Fibroblast of skin of back (primary cell): ENCODE measurements at regions not wholly inside any gene's neighbourhood (a gene's known extent, or its start where the extent isn't known, plus 50 kb on each side); places are given as distances from the start of the nearest gene placed in this dataset.

Experiments
- DNase-seq: peaks from one replicate; pipeline ENCODE4 v3.0.0-alpha.2; 2013

DNA sequence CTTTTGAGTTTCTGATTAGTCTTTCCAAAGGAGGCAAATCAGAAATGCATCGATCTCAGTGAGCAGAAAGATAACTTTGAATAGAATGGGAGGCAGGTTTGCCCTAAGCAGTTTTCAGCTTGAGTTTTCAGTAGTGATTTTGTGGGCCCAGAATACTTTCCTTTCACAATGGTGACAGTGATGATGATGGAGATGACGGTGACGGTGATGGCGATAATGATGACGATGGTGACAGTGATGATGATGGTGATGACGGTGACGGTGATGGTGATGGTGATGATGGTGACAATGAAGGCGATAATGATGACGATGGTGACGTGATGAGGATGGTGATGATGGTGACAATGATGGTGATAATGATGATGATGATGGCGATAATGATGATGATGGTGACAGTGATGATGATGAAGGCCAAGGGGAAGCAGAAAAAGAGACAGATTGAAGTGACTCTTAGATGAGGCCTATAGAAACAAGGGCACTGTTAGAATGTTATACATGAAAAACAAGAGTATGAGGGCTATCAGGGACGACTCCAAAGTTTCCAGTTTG is 153.4 kb upstream of the B3GAT1 start:
- no peak for DNase-seq

DNA sequence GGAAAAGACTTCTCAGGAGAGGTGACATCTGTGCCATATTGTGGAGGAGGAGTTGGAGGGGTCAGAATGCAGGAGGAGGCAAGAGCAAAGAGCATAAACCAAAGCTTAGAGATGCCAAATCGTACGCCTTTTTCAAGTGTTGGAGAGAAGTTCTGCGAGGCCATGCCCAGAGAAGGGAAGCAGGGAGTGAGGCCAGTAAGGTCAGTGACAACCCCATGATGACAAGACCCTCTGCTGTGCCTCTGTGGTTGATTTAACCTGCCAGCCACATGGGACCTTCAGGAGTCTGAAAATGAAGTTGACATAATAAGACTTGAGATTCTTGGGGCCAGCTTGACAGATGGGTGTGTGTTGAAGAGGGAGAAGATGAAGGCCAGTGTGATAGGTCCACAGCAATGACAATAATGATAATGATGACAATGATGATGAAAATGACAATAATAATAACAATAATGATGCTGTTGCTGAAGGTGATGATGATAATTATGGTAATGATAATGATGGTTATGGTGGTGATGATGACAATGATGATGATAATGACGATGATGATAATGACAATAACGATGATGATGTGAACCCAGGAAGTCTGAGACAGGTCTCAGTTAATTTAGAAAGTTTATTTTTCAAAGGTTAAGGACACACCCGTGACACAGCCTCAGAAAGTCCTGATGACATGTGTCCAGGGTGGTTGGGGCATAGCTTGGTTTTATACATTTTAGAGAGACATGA is 152.6 kb upstream of the B3GAT1 start:
- no peak for DNase-seq

DNA sequence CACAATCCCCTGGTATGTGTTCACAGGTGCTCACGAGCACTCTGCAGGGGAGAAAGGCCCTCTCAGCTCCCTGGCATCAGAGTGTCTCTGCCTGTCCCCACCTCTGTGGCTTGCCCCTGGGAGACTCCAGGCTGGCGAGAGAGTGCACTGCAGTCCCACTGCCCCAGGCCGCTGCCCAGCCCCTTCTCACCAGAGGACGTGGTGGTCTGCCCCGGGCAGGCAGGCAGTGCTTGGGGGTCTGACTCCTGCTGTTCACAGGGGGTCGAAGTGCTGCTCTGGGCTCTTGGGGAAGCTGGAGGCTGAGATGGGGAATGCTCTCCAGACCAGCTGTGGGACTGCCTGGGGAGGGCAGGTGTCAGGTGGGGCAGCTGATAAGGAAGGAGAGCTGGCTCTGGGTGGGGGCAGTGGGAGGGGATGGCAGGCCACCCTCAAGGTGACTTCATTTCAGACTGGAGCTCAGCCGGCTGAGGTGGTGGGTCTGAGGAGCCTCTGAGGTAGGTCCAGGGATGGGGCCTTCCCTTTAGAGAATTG is 151.0 kb upstream of the B3GAT1 start:
- no peak for DNase-seq

DNA sequence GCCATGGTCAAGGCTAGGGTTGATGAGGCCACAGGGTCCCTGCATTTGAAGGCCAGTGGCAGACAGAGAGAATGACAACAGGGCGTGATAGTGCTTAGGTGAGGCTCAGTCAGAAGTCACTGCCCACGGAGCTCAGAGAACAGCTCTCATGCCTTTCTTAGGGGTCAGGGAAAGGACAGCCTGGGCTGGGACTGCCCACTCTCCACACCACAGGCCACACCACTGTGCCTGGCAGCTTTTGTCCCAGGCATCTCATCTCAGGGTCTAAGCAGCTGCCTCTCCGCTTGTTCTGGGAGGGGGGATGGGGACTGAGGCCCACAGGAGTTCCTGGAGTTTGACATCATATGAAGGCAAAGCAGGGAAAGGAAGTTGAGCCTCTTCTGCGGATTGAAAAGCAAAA is 150.2 kb upstream of the B3GAT1 start:
- no peak for DNase-seq

DNA sequence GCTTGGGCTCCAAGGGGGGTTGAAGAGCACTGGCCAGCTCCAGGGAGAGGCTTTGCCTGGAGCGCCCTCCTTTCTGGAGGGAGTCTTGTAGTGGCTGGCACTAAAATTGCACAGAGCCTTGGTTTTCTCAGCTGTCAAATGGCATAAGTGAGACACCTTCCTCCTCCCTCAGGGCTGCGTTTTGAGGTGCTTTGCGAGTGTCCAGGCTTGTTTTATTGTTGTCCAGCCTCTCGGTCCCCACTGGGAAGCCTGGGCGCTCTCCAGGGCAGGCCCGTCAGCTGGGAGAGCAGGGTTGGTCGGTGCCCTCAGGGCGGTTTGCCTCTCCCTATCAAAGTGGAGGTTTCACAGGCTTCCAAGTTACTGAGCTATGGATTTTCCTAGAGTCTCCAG is 149.3 kb upstream of the B3GAT1 start:
- DNase-seq = no peak

DNA sequence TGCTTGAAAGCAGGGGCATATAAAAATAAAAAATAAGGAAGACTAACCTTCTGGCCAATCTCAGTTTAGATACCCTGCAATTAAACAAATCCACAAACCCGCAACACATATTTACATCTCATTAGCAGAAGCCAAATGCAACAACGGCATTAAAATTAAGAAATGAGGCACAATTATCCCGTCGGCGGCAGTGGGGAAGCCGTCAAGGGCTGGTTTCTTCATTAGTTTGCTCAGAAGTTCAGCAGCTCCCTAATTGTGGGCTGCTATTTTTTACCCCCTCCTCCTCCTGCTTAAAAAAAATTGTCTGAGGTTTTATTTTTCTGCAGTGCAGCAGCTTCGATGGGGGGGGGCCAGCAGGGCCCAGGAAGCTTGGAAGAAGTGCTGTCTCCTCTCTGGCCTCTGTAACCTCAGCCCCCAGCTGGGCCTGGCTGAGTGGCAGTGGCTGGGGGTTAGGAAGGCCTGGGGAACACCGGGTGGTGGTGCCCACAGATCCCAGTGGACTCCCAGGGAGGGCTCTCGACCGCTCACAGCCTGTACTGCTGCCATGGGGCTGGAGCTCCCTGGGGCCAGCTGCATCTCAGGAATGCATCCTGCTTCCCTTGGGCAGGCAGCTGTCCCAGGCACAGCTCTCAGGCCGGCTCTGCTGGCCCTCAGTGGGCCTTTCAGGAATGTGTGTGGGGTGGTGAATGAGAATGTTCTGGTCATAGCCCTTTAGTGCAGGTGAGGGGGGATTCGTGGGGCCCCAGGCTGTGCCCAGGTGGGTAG is 148.7 kb upstream of the B3GAT1 start:
- DNase-seq = no peak

DNA sequence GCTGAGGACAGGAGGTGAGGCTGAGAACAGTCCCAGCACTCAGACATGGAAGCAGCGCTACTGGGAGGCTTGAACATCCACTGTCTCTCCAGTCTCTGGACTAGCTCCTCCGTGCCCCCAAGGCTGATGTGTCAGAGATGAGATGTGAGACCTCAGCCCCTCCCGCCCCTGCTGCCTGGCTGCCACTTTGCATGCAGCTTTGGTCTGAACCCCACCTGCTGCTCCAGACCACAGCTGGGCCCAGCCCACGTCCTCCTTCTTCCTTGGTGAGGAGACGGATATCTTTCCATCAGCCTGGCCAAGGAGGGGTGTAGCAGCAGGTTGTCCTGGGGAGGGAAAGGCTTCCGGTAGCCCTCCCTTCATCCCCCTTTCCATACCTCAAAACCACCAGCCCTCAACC is 148.0 kb upstream of the B3GAT1 start:
- DNase-seq = no peak

DNA sequence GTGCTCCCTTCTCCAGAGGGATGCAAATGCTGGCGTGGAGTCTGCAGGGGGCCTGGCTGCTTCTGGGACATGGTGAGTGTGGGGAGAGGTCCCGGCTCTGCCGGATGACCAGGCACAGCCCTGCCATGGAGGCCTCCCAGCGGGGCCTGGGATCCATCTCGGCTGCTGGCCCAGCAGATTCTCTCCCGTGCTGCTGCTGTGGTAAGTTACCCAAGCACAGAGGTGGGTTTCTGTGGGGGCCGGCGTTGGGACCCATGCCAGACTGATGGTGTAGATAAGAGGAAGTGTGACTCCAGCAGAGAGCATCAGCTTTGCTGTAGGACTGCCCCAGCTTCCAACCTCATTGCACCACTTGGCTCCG is 147.5 kb upstream of the B3GAT1 start:
- no peak for DNase-seq

DNA sequence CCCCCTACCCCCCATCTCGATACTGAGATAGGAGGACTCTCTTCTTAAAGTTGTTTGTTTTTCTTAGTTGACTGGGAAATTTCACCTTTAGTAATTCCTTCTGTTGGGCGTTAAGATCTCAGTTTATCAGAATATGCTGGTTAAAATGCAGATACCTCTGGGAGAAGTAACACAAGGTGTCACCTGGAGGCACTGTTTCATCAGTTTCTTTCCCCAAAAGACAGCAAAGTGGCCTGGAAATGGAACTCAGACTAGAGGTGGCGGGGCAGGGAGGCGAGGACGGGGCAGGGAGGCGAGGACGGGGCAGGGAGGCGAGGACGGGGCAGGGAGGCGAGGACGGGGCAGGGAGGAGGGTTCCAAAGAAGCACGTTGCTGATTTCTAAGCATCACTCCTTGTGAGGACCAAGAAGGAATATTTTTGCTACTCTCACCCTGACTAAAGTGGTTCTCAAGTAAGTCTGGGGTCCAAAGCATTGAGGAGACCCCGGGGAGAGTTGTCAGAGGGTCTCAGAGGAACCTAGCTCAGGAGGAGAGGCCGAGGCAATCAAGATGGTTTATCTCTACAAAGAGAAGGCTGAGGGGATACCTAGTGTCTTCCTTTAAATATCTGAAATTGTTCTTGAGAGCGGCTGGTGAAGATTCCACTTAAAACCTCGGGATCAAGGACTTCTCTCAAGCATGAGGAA is 147.0 kb upstream of the B3GAT1 start:
- DNase-seq = no peak

DNA sequence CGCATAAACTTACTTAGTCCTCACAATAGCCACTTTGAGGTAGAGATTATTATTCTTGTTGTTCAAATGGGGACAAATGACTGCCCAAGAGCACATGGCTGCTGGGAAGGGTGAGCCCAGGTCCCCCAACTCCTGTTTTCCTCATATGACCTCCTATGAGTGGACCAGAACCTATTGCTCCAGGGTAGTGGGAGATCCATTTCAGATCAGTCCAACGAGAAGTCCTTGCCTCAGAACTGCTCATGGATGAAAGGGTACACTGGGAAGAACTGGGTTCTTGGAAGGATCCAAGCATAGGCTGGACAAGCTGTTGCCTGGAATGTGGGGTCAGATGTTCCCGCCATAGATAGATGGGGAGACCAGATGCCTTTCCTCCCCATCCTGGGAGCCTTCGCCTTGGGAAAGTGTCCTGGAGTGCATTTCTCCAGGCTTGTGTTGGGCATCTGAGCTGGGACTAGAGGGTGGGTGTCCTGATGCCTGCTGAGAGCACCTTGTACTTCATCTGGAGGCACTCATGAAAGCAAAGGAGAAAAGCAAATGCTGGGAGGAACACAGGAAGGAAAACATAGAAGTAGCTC is 146.3 kb upstream of the B3GAT1 start:
- DNase-seq = no peak

DNA sequence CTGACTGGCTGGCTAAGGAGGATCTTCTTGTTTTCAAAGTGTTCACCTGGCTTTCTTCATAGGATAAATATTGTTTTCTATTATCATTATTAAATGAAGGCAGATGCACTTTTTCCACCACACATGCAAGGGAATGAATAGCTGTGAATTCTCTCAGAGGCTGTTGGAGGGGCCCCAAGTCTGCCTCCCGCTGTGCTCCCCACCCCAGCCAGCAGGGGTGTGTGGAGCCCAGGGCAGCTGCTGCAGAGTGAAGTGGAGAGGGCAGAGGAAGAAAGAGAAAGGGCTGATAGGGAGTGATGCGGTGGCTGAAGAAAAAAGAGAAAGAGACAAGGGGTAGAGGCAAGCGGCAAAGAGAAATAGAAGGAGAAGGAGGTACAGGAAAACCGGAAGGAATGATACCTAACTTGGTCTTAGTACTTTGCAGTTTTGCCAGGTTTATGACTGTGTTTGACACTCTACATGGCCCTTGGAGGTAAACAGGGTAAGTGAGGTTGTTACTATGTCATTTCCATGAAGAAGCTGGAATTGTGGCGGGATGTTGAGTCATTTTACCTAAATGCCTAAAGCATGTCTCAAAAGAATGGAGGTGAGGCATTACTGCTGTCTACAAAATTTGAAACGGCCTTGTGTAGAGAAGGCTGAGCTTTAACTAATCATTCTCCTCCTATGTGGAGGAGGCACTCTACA is 145.7 kb upstream of the B3GAT1 start:
- no peak for DNase-seq

DNA sequence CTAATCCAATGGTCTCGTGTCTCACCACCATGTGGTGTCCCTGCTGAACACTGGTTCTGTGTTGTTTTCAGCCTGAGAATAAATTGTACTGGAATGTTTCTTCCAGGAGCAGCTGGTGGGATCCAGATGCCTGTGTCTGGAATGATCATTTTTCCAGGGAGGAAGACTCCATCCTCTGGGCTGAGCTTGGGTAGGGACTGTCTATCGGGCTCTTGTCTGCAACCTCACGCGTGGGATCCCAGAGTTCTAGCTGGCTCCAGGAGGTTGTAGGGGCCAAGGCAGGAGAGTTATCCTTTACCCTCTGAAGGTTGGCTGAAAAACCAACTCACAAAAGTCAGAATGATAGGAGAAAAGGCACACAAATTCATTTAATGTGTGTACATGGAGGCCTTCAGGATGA is 144.1 kb upstream of the B3GAT1 start:
- DNase-seq = no peak

DNA sequence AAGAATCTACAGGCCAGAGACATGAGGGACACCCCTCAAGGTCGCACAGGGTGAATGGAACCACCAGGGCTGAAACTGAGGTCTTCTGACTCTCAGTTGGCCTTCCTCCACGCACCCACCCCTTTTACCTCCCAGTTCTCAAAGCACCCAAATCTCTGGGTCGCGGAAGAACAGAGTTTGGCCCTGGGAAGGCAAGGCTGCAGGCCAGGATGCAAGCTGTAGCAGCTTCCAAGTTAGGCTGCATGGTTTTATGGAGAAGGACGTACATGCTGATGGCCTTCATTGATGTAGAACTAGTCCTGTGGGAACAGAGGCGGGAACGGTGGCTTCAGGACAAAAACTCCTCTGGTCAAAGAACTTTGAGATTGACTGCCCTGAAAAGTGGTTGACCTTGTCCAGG is 143.5 kb upstream of the B3GAT1 start:
- DNase-seq = no peak

DNA sequence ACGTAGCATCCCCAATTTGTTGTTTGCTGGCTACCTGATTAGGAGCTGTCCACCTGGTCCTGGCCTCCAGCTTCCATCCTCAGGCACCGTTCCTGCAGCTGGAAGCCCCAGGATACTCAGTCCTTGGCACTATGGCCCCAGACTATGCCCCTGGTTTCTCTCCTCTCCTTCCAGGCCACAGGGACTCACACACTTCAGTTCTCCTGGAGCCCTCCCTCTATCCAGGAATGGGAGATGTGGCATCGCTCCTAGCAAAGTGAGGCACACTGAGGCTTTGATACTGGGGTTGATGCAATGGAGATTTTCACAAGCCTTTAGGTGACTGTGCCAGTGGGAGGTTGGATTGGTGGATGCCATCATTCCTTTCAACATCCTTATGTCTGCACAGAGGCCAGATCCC is 142.8 kb upstream of the B3GAT1 start:
- DNase-seq = no peak

DNA sequence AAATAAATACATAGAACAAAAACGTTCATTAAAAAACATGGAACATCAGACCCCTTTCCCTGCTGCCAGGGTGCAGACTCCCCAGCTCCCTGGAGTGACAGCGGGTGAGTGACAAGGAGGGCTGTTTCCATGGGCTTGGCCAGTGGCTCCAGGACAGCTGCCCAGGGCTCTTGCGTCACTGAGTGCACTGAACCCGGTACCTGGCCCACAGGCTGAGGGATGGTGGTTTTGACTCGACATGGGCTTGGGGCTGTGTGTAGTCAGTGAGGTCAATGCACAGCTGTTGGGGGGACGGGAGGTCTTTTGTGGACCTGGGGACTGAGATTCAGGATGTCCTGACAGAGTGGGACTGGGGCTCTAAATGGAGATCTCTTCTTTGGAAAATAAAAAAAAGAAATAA is 142.1 kb upstream of the B3GAT1 start:
- DNase-seq = no peak

DNA sequence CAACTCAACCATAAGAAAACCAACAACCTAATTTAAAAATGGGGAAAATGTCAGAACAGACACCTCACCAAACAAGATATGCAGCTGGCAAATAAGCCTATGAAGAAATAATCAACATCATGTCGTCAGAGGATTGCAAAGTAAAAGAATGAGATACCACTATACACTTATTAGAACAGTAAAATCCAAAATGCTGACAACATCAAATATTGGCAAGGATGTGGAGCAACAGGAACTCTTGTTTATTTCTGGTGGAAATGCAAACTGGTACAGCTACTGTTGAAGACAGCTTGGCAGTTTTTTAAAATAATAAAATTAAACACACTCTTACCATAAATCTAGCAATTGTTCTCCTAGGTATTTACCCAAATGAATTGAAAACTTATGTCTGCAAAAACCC is 140.7 kb upstream of the B3GAT1 start:
- DNase-seq = no peak

DNA sequence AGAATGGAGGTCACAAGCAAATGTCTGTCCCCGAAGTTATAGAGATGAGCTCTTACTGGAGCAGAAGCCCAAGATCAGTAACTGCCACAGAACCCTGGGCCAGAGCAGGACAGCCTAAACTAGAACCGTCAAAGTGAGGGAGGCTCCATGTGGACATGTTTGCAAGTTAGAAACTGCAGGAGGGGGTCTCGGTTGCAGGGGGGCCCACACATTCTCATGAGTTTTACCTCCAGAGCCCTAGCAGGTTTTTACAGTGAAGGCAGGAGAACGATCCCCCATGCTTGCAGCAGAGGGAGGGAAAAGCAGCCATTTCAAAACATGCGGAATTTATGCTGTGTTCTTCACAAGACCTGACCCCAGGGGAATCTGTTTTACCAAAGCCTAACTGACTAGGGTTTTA is 133.5 kb upstream of the B3GAT1 start:
- DNase-seq = no peak

DNA sequence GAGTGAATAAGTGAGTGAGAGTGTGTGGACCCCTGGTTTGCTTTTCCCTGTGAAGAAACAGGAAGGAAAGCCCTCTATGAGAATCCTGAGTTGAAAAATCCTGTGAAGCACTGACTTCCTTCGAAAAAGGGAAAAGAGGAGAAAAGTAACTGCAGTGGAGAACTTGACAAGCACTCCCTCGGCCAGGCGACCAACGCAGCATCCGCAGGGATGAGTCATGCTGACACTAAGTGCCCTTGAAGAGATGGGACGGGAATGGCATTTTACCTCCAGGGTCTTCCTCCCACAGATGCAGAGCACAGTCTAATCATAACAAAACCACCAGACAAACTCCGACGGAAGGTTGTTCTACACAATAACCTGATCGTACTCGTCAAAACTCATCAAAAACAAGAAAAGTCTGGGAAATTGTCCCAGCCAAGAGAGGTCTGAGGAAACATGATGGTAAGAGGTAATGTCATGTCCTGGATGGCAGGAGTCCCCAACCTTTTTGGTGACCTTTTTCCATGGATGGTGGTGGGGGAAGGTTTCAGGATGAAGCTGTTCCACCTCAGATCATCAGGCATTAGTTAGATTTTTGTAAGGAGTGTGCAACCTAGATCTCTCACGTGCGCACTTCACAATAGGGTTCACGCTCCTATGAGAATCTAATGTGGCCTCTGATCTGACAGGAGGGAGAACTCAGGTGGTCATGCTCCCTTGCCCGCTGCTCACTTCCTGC is 132.2 kb upstream of the B3GAT1 start:
- no peak for DNase-seq

DNA sequence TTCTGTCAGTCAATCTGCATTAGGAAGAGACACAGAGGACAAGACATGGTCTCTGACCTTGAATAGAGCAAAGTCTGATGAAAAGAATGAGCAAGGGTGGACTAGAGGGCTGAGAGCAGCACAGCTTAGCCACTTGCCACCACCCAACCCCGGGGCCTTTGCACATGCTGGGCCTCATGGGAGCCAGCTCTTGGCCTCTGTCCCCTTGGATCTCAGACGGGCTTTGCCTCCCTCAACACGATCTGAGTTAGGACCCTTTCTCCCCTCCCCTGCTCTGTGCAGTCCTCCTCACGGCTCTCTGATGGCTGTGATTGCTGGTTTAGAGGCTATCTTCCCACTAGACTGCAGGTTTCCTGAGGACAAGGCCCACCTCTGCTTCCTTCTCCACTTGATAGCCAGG is 131.6 kb upstream of the B3GAT1 start:
- no peak for DNase-seq

DNA sequence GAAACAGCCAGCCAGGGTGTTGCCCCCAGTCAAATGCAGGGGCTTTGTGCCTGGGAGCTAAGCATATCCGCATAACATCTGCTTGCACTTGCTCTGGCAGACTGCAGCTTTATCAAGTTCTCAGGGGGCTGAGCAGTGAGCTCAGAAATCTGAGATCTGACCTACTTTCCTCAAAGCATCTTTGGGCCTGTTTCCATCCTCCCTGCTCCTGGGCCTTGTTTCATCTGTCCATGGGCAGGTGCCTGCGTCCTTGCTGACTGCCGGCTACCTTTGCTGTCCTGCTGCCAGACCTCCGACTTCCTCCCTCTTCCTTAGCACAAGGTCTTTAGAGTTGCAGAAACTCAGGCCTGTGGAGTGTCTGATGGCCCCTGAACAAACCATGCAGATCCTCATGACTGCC is 131.2 kb upstream of the B3GAT1 start:
- no peak for DNase-seq

DNA sequence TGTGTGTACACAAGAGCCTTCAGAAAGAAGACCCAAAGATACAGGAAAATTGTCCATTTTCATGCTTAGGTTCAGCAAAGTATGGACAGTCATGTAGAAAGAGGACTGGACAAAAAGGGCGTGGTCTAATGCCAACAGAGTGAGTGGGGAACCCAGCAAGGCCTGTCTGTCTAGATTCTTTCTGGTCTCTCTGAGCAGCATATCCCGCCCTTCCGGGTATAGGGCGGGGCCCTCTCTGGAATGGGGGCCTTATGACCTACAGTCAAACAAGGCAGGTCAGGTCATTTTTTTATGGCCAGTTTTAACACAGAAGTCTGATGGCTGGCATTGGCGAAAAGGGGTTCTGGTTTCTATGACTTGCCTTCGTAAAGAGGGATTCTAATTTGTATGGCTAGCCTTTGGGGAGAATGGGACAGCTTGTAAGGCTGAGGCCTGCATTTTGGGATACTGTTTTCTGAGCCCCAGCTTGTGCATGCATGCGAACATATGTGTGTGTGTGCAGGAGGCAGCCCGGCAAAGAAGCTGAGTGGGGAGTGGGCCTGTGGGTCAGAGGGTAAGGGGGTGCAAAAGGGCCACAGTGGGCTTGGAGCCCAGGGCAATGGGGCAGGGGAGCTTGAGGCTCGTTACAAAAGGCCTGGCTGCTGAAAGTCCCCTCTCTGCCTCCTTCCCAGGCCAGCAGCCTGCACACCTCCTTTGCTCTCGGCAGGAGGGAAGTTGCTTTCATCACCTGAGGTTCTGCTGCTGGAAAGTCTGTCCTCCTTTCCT is 130.5 kb upstream of the B3GAT1 start:
- no peak for DNase-seq
